Central memory CD4-positive, alpha-beta T cell (primary cell): ENCODE measurements at regions not wholly inside any gene's neighbourhood (a gene's known extent, or its start where the extent isn't known, plus 50 kb on each side); places are given as distances from the start of the nearest gene placed in this dataset.
"Not testable (repeated sequence)": the region's sequence is repeated elsewhere in the genome, so short reads cannot be mapped to it uniquely, and the experiment has no call there.

Source experiments
- DNase-seq: peaks from one replicate; pipeline ENCODE4 v3.0.0; 2022

DNA sequence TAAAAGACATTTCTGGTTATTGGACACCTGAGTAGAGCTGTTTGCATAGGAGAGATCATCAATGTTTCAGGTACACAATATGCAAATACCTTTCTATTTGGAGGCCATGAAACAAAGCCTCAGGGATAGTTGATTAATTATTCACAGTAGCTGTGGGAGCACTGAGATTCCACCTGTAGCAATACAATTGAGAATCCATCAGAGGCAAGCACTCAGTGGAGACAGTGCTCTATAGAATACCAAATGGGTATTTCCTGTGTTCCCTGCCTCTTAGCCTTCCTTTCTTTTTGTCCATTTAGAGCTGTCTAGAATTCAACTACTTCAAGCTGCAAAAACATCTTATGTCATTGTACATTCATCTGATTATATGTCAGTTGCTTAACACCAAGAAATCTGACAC is 1754.0 kb upstream of the ACO1 start:
- no peak for DNase-seq

DNA sequence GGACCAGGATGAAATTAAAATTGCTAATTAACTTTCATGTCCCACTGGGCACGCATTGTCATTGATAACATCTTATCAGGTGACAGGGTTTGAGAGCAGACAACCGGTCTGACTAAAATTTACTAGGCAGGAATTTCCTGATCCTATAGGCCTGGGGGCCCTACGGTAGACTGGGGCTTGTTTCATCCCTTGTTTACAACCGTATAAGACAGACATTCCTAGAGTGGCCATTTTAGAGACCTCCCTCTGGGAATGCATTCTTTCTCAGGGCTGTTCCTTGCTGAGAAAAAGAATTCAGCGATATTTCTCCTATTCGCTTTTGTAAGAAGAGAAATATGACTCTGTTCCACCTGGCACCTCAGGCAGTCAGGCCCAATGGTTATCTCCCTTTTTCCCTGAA is 1737.8 kb upstream of the ACO1 start:
- DNase-seq = not testable (repeated sequence)

DNA sequence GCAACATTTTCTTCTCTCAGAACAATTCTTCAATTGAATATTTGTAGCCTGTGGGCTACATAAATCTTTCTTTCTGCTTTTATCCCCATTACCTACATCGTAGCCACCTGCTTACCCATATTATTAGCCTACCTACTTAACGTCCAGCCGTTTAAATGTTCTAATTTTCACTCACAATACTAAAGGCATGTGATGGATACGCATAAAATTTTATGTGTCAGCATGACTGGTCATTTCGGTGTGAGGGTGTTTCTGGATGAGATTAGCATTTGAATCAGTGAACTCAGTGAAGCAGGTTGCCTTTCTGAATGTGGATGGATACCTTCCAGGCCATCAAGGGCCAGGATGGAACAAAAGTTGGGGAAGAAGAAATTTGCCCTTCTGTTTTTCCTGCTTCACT is 1722.5 kb upstream of the ACO1 start:
- no peak for DNase-seq

DNA sequence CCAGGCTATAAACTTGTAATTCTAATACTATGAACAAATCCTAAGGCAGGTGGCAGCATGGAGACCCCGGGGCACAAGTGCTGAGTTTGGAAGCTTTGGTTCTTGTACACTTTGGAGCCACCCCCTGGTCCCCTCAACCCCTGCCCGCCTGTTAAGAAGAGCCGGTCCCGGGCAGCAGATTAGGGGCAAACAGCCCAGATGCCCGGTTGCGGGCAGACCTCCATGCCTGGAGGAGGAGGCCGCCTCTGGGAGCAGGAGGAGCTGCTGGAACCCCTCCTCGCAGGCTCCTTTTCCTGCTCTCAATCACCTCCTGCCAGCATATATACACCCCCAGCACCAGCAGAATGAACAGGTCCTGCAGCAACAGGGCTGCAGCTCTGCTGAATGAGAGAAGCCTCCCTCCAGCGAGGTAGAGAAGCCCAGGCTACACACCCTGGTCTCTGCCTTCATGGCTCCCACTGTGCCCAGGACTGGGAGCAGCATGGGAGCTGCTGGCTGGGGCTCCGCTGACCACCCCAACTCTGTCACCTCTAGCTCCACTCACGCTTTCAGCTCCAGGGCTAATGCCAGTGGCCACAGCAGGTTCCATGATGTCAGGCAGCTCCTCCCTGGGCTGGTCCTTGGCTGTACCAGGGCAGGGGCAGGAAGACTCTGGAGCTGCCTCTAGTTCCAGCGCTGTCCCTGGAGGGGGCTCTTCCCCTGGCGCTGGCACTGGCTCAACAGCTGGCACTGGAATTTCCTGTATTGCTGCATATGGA is 1713.5 kb upstream of the ACO1 start:
- DNase-seq = no peak

DNA sequence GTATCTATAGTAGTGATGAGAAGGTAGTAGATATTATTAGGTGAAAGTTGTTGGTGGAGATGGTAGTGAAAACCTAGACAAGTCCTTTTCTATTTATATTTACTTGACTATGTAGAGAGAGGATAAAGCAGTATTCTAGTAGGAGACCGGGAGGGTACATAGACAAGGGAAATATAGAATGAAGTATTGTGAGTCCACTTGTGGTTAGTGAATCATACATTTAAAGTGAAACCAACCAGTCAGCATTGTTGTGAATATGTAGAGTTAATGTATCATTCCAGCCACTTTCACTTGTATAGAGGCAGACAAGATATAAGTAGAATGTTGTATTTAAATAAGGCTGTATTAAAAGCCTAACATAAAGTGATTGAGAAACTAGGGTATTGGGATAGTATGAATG is 1711.3 kb upstream of the ACO1 start:
- no peak for DNase-seq

DNA sequence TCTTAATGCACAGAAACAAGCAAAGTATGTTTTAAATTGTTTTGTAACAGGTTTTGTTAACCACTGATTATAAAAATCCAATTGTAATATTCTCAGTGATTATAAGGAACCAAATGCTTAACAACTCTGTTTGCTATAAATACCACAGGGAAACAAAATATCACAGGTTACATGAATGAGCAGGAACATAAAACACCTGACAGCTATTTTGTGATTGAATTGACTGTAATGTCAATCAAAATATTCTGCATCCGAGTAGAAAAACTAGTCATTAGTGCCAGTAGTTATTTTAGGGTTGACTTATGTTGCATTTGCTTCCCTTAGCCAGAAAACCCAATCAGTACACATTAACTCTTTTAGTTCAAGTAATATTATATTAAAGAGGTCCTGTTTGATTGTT is 1707.8 kb upstream of the ACO1 start:
- DNase-seq = no peak

DNA sequence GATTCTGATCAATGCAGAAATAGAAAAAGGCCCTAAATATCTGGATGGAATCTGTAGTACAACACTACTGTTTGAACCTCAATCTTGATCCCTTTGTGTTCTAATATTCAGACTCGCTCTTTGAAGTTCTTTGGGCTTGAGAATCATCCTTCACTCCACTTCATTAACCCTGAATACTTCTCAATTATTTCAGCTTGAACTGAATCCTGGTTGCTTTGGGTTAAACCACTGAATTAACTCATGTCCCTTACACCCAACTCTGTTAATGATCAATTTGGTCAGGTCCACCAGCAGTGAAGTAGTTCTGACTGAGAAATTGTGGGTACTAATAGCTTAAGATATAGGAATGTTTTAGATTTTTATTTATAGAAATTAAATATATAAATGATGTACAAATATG is 1707.2 kb upstream of the ACO1 start:
- DNase-seq = no peak

DNA sequence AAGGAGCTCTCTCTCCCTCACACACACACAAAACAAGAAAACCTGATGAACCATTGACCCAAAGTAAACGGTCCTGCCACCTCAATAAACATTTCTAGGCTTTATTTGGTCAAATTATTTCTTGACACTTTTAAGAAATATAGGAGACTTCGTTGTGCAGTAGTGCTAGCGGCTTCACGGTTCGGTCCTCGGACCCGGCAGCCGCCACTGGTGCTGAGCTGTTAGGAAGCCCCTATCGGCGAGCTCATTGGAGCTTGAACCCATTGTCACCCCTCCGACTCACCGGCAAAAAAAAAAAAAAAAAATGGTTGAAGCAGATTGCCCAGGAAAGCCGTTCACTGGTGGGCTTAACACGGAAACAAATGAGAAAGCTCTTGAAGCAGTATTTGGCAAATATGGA is 1695.6 kb upstream of the ACO1 start:
- no peak for DNase-seq

DNA sequence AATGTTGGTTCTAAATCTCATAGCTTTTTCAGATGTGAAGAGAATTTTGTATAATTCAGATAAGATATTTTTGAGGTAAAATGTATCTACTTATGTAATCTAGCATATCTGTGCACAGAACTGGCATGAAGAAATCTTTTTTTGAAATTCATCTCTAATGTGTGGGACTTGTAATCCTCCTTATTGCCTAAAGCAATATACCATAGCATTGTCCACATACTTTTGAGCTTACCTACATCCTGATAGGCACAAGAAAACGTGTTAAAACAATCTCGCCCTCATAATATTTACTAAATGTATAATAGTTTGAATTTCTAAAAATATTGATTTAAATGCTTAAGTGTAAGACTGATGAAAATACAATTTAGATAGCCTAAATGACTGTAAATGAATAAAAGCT is 1686.5 kb upstream of the ACO1 start:
- DNase-seq = no peak

DNA sequence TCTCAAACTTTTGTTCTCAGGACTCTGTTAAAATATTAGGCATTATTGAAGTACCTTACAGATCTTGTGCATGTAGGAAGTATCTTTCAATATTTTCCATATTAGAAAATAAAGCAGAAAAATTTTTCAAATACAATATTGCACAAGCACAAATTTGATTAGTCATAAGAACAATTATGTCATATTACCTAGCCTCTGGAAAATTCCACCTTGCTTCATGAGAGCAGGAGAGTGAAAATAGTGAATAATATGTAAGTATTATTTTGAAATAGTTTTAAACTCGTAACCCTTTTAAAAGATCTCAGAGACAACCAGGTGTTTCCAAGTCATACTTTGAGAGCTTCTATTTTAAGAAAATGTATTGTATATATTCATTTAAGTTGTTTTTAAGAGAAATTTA is 1672.9 kb upstream of the ACO1 start:
- no peak for DNase-seq

DNA sequence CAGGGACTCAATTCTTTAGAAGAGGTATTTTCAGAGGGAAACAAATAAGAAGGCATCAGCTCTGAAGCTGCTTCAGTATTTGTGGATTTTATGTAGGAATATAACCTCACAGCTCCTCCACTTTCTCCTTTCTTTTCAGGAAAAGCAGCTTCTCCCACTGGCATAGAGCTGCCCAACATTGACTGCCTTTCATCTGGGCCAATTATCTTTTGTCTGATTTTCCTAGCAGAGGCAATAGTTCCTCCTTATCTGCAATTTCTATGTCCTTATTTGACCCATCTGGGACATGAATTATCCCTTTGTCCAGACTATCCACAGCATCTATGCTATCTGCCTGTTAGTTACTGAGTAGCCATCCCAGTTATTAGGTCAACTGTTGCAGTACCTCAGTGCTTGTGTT is 1671.2 kb upstream of the ACO1 start:
- no peak for DNase-seq

DNA sequence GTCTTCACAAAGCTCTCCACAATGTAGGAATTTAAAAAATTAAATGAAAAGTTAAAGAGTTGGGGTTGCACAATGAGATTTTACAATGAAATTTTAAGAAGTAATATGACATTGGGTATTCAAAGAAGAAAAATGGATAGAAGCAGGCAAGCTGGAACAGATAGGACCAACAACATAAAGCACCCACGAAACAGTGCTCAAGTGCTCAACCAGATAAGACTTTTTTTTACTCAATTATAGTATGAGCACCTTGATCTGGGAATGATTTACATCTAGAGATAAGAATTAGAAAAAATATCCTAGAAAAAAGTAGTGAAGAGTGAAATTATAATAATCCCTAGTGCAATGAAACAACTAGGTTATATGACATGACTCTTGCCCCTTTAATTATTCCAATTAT is 1670.1 kb upstream of the ACO1 start:
- no peak for DNase-seq

DNA sequence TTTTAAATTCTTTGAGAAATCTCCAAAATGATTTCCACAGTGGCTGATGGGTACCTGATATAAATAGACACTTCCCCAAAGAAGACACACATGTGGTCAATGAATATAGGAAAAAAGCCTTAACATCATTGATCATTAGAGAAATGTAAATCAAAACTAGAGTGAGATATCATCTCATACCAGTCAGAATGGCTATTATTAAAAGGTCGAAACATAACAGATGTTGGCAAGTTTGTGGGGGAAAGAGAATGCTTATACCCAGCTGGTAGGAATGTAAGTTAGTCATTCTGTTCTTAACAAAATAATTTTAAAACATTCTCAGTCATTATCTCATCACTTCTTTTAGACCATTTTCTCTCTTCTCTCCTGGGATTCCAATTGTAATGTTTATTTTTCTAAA is 1666.0 kb upstream of the ACO1 start:
- no peak for DNase-seq

DNA sequence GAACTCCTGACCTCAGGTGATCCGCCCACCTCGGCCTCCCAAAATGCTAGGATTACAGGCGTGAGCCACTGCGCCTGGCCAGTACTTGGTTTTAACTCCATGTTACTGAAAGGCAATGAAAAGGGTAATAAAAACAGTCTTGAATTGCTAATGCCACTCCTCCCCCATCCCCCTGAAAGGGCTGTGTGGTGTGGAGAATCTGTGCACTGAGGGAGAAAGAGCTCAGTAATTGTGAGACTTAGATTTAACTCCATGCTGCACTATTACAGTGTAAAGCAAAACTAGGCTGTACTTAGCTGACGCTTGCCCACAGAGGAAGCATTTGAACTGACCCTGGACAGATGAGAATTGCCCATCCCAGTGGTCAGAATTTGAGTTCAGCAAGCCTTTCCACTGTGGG is 1662.4 kb upstream of the ACO1 start:
- no peak for DNase-seq

DNA sequence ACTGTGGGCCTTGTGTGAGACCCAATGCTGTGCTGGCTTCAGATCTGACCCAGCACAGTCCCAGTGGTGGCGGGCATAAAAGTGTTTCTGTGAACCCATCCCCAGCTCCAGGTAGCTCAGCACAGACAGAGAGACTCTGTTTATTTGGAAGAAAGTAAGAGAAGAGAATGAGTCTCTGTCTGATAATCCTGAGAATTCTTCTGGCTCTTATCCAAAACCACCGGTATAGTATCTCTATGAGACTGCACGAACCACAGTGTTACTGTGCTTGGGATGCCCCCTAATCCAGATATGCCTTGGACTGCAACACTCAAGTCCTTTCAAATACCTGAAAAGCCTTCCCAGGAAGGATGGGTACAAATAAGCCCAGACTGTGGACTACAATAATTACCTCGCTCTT is 1660.8 kb upstream of the ACO1 start:
- DNase-seq = no peak

DNA sequence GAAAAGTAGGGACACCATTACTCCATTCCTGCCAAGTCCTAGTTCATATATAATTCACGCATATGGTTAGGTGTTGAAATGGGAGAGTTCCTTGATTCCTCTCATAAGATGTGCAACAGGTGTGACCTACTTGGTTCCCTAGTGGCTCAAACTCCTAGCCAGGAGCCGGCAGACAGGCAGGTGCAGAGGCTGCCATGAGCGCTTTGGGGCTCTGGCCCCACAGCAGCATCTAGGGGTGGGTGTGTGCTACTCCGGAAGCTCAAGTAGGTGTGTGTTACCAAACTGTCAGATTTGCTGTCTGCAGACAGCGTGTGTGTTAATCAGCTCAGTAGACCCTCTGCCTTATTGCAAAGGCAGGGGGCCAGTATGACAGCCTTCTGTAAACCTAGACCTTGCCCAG is 1652.4 kb upstream of the ACO1 start:
- no peak for DNase-seq

DNA sequence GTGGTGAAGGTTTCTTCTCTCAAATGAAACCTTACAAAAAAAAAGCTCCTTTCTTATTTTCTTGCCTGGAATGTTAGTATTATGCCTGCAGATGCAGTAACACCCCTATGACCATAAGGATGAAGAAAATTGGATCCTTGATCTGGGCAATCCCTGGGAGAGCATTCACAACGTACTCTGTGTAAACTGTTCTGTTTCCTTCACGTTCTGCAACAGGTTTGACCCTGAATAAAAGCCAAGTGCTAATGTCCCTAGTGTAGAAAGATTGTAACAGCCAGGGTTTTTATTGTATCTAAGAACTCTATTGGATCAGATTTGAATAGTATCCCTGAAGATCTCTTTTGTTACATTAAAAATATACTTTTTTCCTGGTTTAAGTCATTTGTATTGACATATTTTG is 1639.6 kb upstream of the ACO1 start:
- DNase-seq = no peak

DNA sequence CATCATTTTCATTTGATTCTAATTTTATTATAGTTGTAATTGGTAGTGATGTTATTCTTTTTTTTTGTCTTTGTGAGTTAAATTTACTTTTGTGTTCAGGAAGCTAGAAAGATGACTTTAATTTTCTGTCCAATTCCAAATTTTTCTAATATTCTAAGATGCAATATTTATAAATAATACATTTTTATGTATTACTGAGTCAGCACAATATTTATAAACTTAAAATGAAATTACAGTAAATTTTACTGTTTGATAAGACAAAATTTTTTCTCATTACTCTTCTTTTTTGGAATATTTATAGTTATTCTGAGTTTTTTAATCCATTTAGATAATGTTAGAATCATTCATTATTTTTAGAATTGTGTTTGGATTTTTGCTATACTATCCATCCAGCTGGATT is 1637.9 kb upstream of the ACO1 start:
- no peak for DNase-seq

DNA sequence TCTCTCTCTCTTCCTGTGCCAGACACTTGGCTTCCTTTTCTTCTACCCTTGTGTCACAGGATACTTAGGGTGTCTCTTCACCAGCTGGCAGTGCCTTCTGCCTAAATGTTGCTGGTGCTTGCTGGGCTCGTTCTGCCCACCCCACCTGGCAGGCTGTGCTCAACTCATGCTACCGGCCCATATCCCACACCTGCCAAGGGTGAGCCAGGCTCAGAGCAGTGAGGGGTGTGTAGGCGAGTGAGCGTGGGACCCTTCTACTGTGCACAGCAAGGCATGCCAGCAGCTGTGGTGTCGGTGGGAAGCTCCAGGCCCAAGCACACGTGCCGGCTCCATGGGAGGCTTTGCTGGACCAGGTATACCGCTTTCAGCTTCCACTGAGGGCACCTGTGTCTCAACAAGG is 1626.7 kb upstream of the ACO1 start:
- no peak for DNase-seq

DNA sequence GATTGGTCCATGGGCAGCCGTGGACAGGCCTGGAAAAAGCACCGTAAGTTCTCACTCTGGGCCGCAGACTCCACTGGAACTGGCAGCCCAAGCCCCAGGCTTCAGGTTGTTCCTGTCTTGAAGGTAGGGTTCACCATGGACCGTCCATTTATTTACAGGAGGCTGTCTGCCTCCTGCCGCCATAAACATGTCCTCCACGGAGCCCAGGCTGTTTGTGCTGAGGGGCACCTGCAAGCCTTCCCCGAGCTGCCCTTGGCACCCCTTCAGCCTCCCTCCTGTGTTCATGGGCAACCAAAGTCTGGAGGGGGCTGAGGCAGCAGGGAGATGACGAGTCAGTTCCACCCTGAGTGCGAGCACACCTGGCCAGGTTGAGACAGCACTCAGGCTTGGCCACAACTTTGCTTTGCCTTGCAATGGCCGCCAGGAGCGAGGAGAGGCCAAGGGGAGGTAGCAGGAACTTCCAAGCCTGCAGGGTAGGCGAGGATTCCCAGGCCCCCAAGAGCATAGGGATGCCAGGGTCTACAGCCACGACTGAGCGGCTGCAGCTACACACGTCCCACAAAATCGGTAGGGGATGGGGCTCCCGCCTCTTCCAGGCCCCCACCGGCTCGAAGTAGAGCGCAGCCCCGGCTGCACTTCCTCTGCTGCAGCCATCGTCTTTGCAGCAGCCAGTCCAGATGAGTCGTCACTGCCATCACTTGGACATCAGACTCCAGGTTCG is 1625.6 kb upstream of the ACO1 start:
- DNase-seq = no peak

DNA sequence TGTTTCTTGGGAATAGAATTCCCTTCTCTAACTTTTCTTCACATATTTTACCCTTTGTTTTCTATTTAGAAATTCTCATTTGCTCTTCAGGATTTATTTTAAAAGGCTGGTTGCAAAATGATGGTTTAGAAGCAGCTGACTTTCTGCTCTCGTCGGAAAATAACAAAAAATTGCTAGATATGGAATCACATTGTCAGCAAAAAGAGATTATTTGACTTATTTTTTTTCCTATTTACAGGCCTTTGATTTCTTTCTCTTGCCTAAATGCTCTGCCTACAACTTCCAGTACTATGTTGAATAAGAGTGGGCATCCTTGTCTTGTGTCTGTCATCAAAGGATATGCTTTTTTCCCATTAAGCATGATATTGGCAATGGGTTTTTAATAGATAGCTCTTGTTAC is 1619.1 kb upstream of the ACO1 start:
- DNase-seq = no peak

DNA sequence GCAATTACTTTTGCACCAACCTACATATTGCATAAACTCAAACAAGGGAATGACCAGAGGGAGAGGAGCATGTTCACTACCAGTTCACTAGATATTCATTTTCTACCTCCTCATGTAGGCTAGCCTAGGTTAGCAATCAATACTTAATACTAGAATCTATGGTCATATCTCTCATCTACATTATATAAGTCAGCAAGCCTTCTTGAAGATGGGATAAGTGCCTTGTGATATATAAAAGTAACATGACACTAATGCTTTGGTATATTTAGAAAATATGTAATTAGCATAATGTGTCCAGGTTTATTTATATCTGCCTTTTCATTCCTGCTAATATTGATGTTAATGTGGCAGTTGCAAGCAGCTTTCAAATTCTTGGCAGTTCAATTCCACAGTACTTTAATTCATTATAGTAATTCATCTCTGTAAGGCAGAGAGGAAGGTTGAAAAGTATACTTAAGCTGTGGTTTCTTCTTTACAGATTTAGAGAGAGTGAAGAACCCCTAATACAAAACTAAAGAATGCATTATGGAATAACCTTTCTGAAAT is 1613.2 kb upstream of the ACO1 start:
- DNase-seq = no peak

DNA sequence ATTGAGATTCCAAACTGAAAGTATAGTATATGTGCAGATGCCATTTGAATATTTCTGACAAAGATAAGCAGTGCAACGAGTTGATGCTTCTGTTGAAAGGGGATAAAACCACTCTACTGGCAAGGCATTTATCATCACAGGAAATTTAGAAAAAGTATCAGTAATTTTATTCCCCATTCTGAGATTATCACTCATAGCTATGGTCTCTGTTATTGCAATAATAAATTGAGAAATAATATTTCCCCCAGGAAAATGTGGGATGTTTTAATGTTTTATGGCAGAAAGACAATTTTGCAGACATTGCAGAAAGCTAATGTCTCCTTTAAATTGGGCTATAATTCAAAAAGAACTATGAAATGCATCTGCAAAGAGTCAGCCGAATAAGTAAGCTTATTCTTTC is 1612.7 kb upstream of the ACO1 start:
- DNase-seq = no peak

DNA sequence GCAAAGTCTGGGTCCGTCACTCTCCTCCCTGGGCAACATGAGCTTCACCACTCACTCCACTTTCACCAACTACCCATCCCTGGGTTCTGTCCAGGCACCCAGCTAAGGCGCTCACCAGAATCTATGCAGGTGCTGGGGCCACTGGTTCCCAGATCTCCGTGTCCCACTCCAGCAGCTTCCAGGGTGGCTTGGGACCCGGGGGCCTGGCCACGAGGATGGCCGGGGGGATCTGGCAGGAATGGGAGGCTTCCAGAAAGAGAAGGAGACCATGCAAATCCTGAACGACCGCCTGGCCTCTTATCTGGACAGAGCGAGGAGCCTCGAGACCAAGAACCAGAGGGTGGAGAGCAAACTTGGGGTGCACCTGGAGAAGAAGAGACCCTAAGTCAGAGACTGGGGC is 1611.0 kb upstream of the ACO1 start:
- DNase-seq = no peak

DNA sequence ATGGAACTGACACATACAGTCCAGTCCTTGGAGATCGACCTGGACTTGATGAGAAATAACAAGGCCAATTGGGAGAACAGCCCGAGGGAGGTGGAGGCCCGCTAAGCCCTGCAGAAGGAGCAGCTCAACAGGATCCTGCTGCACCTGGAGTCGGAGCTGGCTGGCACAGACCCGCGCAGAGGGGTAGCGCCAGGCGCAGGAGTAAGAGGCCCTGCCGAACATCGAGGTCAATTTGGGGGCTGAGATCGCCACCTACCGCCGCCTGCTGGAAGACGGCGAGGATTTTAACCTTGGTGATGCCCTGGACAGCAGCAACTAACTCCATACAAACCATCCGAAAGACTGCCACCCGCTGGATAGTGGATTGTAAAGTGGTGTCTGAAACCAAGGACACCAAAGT is 1610.1 kb upstream of the ACO1 start:
- no peak for DNase-seq
